ENCODE measurements at regions not wholly inside any gene's neighbourhood (a gene's known extent, or its start where the extent isn't known, plus 50 kb on each side); places are given as distances from the start of the nearest gene placed in this dataset.

DNA sequence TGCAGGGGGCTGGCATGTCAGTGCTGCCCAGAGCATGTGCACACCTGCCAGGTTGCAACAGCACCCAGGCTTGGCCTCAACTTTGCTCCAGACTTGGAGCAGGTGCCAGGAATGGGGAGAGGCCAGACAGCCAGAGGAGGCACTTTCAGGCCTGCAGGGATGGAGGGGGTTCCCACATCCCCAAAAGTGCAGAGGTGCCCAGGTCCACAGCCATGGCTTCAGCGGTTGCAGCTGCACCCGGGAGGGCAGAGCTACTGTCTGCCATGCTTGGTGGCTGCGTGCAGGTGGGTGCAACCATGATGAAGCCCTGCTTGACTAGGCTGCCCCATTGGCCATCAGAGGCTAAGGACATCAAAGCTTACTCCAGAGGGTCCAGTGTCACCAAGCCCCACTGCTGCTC is 196.8 kb upstream of the VRK2 start:
- no peak for TF ChIP-seq ZNF8 (CRISPR knock-in tag; IDR thresholded peaks at IDR 0.05)
- TF ChIP-seq, protein P1, sequence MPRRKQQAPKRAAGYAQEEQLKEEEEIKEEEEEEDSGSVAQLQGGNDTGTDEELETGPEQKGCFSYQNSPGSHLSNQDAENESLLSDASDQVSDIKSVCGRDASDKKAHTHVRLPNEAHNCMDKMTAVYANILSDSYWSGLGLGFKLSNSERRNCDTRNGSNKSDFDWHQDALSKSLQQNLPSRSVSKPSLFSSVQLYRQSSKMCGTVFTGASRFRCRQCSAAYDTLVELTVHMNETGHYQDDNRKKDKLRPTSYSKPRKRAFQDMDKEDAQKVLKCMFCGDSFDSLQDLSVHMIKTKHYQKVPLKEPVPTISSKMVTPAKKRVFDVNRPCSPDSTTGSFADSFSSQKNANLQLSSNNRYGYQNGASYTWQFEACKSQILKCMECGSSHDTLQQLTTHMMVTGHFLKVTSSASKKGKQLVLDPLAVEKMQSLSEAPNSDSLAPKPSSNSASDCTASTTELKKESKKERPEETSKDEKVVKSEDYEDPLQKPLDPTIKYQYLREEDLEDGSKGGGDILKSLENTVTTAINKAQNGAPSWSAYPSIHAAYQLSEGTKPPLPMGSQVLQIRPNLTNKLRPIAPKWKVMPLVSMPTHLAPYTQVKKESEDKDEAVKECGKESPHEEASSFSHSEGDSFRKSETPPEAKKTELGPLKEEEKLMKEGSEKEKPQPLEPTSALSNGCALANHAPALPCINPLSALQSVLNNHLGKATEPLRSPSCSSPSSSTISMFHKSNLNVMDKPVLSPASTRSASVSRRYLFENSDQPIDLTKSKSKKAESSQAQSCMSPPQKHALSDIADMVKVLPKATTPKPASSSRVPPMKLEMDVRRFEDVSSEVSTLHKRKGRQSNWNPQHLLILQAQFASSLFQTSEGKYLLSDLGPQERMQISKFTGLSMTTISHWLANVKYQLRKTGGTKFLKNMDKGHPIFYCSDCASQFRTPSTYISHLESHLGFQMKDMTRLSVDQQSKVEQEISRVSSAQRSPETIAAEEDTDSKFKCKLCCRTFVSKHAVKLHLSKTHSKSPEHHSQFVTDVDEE (CRISPR knock-in tag; IDR thresholded peaks at IDR 0.05): no peak

Measured in SK-N-SH treated with all-trans-retinoic acid at 6 μM for 48 hours (cell line).